Left lung (tissue), 4 donors: ENCODE measurements at regions not wholly inside any gene's neighbourhood (a gene's known extent, or its start where the extent isn't known, plus 50 kb on each side); places are given as distances from the start of the nearest gene placed in this dataset.

Experiments
- ATAC-seq: fragments of 200-7000 bp; cut with Tn5 transposase; one replicate; pipeline ENCODE4 v1.9.1; 2020; ENCODE audit warnings: moderate library complexity
- DNase-seq, 4 donors: peaks; one replicate each; pipeline ENCODE4 v3.0.0-alpha.2; 2013 to 2020
- H3K27ac ChIP-seq, 2 donors: fragments of 200-600 bp; sonication (generic) in 1 of 2; one replicate each; pipeline versions ENCODE4 v1.5.0 to v1.8.0; 2020 to 2021
- H3K27me3 ChIP-seq, 2 donors: fragments of 200-600 bp; sonication (generic) in 1 of 2; one replicate each; pipeline versions ENCODE4 v1.5.0 to v1.8.0; 2020 to 2021
- H3K36me3 ChIP-seq, 2 donors: fragments of 200-600 bp; sonication (generic) in 1 of 2; one replicate each; pipeline versions ENCODE4 v1.5.0 to v1.8.0; 2020 to 2021
- H3K4me1 ChIP-seq, 2 donors: fragments of 200-600 bp; one replicate each; pipeline ENCODE4 v1.8.0; 2021
- H3K4me3 ChIP-seq, 2 donors: fragments of 200-600 bp; sonication (generic) in 1 of 2; one replicate each; pipeline versions ENCODE4 v1.5.0 to v1.8.0; 2020 to 2021; ENCODE audit warnings: mild to moderate bottlenecking in 1 of 2
- H3K9me3 ChIP-seq, 2 donors: fragments of 200-600 bp; sonication (generic) in 1 of 2; one replicate each; pipeline versions ENCODE4 v1.5.0 to v1.8.0; 2020 to 2021
- intact Hi-C, 2 donors: fragments of 100-400 bp; cut with DNase I; formaldehyde crosslinking; loops; one replicate each; pipeline versions ENCODE4 v1.11.2 to v1.14.2; 2022
- TF ChIP-seq, protein P1 (sequence below), 2 donors: fragments of 200-600 bp; sonication (generic) in 1 of 2; IDR thresholded peaks; one replicate each; pipeline versions ENCODE4 v1.5.0 to v1.8.0; 2021; ENCODE audit warnings: antibody characterized with exemption in 2 of 2
- donor health status: DM: no; HTN: yes; CAD: no.
- donor health status: DM: no; HTN: no; CAD: no.

DNA sequence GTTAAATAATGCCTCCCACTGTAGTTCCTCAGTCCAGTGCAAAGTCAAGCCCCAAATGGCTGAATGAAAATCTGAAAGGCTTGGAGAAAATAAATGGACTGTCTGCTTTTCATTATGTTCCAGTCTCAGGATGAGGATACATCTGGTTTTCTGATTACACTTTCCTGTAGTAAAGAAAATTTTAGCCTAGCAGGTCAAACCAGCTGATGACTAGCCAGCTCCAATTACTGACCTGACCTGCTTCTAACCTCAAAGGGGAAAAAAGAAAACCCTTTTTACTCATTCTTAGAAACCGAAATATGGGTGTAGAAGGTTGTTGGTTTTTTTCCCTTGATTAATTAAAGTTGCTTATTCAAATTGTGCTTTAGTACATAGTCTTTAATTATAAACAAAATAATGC is 418.4 kb downstream of the EFNB2 start:
- Histone ChIP-seq H3K27ac (no peak overlapping the region), H3K9me3 (no peaks in the 10 kb centered on the region), H3K36me3 (no peaks in the 10 kb centered on the region), H3K4me3 (no peak overlapping the region), H3K4me1 (no peaks in the 10 kb centered on the region), H3K27me3 (no peaks in the 10 kb centered on the region)
- TF ChIP-seq, protein P1, sequence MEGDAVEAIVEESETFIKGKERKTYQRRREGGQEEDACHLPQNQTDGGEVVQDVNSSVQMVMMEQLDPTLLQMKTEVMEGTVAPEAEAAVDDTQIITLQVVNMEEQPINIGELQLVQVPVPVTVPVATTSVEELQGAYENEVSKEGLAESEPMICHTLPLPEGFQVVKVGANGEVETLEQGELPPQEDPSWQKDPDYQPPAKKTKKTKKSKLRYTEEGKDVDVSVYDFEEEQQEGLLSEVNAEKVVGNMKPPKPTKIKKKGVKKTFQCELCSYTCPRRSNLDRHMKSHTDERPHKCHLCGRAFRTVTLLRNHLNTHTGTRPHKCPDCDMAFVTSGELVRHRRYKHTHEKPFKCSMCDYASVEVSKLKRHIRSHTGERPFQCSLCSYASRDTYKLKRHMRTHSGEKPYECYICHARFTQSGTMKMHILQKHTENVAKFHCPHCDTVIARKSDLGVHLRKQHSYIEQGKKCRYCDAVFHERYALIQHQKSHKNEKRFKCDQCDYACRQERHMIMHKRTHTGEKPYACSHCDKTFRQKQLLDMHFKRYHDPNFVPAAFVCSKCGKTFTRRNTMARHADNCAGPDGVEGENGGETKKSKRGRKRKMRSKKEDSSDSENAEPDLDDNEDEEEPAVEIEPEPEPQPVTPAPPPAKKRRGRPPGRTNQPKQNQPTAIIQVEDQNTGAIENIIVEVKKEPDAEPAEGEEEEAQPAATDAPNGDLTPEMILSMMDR (IDR thresholded peaks at IDR 0.05): no peak
- ATAC-seq: no peak
- intact Hi-C loops: no loop called here
- peak in 1 of 4 donors; percentile 7 for DNase-seq

DNA sequence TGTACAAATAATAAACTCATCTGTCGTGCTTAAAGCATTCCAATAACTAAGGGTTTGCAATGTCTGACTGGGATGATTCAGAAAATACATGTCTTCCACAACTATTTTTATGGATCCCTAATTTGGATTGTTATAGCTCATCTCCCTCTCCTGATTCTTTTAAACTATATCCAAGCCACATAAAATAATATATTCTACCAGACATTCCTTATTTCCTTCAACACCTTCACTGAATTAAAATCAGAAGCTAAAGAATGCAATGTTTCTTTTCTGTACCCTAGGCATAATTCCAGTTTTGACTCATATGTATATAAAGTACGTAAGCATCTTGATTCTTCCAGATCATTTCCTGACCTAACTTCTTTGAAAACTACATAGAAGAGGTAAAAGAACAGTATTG is 420.4 kb downstream of the EFNB2 start:
- Histone ChIP-seq H3K27me3 (no peaks in the 10 kb centered on the region), H3K4me3 (no peak overlapping the region), H3K9me3 (no peaks in the 10 kb centered on the region), H3K36me3 (no peaks in the 10 kb centered on the region), H3K4me1 (no peaks in the 10 kb centered on the region), H3K27ac (no peak overlapping the region)
- TF ChIP-seq, protein P1 (IDR thresholded peaks at IDR 0.05): no peak
- intact Hi-C loops: no loop called here
- DNase-seq: no peak
- no peak for ATAC-seq

DNA sequence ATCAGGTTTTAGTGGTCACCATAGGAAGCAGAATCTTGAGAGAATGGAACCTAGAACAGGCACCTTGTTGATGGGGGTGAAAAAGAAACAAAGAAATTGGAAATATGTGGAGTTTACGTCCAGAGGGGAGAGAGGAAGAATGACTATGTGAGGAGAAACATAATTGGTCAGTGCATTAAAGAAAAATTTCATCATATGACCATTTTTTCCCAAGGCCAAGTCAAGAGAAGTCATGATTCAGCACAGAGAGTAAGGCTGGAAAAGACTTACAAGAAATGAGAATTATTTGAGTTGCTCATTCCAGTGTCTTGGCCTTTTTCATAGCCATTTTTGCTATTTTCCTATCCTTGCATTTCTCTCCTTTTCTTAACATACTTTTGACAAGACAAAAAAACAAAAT is 421.7 kb downstream of the EFNB2 start:
- H3K36me3 ChIP-seq: no peaks in the 10 kb centered on the region
- no peaks in the 10 kb centered on the region for H3K4me1 ChIP-seq
- TF ChIP-seq, protein P1 (IDR thresholded peaks at IDR 0.05): no peak
- H3K9me3 ChIP-seq: no peaks in the 10 kb centered on the region
- intact Hi-C loops: no loop called here
- DNase-seq: no peak
- no peaks in the 10 kb centered on the region for H3K27me3 ChIP-seq
- no peak overlapping the region for H3K27ac ChIP-seq
- H3K4me3 ChIP-seq: no peak overlapping the region
- ATAC-seq: no peak

DNA sequence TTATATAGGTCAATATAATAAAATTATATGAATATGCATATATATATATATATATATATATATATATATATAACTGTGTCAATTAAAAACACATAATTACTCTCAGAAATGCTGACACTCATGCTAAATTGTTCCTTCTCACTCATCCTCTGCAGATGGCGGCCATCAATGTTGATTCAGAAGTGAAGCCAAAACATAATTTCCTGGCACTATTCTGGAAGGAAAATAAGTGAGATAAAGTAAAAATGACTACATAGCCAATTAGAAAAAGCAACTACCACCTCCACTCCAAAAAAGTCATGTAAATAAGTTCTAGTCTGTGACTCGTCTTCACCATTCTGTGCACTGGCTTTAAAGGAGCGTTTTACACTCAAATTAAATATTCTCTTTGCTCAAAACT is 423.3 kb downstream of the EFNB2 start:
- no peak for ATAC-seq
- Histone ChIP-seq H3K9me3 (no peaks in the 10 kb centered on the region), H3K36me3 (no peaks in the 10 kb centered on the region), H3K27me3 (no peaks in the 10 kb centered on the region), H3K4me3 (no peak overlapping the region), H3K4me1 (no peaks in the 10 kb centered on the region), H3K27ac (no peak overlapping the region)
- DNase-seq: no peak
- intact Hi-C loops: no loop called here
- TF ChIP-seq, protein P1 (IDR thresholded peaks at IDR 0.05): no peak

DNA sequence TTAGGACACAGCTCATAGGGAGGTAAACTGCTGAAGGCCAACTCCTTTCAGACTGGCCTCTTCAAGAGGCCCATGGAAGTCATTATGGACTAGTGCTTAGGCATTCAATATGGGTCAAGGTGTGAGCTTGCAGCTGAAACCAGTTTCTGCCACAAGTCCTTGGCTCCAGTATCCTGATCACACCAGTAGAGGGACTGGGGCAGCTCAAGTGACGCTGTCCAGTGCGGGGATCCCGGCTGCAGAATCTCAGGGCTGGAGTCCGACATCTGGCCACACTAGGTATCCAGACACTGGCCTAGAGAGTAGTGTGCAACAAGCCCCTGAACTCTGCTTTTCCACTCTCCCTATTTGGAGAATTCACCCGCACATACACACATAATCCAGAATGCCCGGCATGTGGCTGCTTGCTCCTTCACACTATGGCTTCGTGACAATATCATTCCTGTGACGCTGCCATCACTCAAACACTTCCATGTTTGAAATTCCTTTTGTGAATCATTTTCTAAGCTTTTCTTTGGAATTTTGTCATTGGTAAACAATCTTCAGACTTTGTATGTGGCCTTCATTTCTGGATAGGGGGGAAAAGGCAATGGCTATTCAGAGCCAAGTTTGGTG is 425.1 kb downstream of the EFNB2 start:
- H3K4me3 ChIP-seq: no peak overlapping the region
- H3K27me3 ChIP-seq: no peaks in the 10 kb centered on the region
- H3K9me3 ChIP-seq: no peaks in the 10 kb centered on the region
- DNase-seq (no peak), ATAC-seq (no peak)
- no peaks in the 10 kb centered on the region for H3K36me3 ChIP-seq
- H3K27ac ChIP-seq: no peak overlapping the region
- TF ChIP-seq, protein P1 (IDR thresholded peaks at IDR 0.05): no peak
- intact Hi-C loops: no loop called here
- H3K4me1 ChIP-seq: no peaks in the 10 kb centered on the region
